GM21737 (cell line): ENCODE measurements at regions not wholly inside any gene's neighbourhood (a gene's known extent, or its start where the extent isn't known, plus 50 kb on each side); places are given as distances from the start of the nearest gene placed in this dataset.

Experiments
- ATAC-seq: cut with Tn5 transposase; IDR thresholded peaks from one replicate; pipeline ENCODE4 v1.9.1; 2021; ENCODE audit warnings: mild to moderate bottlenecking, moderate library complexity; ENCODE audit not compliant: unreplicated experiment

DNA sequence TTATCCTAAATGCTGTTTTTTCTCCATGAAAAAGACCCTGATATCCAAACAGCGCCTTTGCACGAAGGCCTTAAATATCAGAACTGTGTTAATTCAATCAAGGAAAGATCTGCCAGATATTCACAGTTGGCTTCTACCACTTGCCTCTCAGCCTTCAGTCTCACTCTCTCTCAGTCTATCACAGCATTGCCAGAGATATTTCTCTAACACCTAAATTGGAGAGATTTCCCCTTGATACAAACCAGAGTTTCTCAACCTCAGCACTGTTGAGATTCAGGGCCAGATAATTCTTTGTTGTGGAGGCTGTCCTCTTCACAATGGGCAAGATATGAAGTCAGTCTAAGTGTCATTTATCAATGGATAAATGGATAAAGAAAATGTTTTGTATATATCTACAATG, 454.1 kb upstream of the MAF start:
- ATAC-seq, result no peak

DNA sequence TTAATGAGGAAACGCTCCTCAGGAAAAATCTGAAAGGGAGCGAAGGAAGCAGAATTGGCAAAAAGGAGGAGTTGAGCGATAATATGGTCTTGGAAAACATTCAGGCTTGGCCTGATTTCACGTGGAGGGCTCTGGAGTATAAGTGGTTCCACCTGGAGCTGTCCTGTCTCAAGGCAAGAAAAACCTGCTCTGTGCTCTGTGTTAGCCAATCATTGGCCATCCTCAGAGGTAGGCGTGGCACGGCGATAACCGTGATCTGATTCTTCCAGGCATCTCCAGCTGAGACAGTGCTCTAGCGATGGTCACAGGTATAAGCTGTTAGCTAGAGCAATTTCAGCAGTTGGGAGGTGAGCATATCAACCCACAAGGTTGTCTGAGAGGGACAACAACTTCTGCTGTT, 450.5 kb upstream of the MAF start:
- ATAC-seq, result no peak

DNA sequence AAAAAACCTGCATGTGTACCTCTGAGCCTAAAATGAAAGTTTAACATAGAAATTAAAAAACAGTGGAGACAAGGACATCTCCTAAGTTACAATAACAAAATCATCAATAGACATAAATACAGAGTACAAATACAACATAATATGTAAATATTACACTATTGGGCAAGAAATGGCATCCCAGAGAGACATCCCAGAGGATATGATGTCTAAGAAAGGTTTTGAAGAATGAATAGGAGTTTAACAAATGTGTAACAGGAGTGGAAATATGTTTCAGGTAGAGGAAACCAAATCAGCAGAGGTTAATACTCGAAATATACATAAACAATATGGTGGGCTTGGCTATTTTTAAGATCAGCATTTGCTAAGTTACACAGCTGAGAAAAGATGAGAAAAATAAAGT, 447.7 kb upstream of the MAF start:
- no peak for ATAC-seq

DNA sequence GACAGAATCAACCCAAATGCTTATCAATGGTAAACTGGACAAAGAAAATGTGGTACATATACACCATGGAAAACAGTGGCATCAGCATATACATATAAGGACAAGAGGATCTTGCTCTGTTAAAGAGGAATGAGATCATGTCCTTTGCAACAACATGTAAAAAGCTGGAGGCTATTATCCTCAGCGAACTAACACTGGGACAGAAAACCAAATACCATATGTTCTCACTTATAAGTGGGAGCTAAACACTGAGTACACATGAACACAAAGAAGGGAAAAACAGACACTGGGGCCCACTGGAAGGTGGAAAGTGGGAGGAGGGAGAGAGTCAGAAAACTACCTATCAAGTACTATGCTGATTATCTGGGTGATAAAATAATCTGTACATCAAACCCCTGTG, 447.3 kb upstream of the MAF start:
- ATAC-seq, result no peak

DNA sequence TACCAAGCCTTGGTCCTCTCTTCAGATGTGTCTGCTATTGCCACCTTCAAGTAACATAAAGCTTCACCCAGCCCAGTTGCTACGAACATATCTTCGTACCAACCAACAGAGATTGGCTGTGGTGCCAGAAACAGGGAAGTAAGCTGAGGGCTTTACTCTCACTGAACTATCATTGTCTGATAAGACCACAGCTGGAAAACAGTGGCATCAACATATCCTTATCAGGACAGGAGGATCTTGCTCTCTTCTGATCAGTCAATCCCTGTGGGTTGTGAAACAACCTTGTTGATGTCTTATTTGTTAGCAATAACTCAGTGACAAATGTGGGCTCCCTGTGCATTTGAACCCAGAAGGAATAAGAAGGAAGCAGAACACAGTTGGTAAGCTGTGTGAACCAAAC, 446.3 kb upstream of the MAF start:
- no peak for ATAC-seq

DNA sequence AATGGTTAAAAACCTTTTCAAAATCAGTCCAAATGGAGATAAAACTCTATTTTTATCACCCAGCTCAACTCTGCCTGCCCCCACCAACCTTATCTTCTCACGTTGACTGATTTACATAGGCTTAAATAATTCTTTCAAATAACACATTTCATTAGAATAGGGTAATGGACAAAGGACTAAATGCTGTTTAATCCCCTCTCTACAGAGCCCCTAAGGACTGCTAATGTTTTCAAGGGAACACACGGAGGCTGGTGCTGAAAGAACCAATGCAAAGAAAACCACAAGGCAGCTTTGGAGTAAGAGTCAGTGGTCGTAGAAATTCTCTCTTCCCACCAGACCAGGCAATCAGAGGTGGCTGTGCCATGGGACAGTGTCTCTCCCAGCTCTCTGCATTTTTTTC, 445.7 kb upstream of the MAF start:
- ATAC-seq, result no peak

DNA sequence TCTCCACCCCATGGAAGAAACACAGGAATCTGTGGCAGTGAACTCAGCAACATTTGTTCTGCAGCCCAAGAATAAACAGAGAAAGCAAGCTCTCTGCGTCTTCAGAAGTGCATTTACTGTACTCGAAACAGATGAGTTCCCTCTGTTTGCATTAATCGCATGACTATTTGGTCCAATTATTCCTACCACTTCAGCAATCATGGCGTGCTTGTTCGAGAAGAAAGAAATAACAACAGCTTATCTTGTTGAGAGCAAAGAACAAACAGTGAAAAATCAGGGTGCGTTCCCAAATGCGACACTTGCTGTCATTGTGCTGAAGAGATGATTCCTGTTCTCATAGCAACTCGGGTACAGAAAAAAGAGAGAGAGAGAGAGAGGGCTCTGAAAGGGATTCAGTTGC, 445.3 kb upstream of the MAF start:
- ATAC-seq, result no peak

DNA sequence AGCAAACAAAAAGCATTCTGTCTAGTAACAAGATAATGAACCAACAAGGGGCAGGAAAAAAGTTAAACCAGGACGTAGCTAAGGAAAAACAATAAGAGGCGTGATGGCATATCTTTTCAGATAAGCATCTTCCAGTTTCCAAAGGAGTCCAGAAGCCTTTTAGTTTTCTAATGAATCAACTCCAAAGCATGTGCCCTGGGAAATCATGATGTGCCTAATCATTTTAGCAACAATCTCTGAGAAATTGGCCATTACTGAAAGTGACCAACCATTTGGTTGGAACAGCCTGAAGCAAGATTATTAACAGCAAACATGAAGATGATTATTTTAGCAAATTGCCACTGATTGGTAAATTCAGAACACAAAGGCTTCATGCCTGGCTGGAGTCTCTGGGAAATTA, 440.9 kb upstream of the MAF start:
- ATAC-seq, result no peak

DNA sequence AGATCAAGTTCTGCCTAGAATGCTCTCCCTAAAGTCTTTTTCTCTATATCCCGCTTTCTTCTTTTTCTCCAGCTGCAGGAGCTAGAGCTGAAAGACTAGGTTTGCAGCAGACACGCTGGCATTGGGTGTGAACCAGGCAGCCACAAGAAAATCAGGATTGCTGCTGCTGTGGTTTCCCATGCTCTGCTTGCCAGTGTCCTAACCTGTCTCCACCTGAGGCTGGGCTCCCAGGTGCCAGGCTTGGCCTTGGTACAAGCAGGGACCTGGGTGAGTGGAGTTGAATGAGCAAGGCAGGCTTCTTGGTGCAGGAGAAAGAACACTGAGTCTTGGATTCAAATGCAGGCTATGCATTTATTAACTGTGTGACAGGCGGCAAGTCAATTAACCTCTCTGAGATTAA, 440.3 kb upstream of the MAF start:
- no peak for ATAC-seq

DNA sequence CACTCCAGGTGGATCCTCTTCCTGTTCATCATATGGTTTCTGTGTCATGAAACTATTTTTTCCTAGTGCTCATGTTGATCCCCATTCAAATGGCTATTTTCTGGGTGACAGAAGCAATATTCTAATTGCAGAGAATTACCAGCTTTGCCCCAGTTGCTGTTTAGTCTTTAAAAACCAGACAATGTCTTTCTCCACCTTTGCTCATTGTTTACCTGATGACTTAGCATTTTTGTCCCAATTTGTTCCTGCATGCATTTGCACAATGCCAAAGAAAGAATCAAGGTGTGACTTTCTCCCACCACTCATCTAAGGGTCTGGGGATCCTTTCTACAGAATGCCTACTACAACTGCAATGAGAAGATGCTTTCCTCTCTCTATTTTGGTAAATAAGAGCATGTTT, 439.9 kb upstream of the MAF start:
- ATAC-seq, result no peak

DNA sequence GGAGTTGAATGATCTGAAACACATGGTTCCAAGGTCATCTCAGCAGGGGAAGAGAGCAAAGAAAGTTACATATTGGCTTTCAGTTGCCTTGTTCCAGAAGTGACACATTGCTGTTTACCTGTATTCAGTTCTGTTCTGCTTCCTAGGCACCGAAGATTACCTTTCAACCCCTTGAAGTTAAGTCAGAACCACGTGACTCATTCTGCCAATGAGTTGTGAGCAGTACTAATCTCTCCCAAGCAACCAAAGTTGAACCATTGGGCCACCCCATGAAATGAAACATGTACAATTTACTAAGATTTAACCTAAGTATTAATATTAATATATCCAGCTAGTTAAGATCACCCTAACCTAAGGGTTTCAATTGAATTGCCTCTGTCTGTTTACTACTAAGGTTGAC, 439.2 kb upstream of the MAF start:
- ATAC-seq, result no peak

DNA sequence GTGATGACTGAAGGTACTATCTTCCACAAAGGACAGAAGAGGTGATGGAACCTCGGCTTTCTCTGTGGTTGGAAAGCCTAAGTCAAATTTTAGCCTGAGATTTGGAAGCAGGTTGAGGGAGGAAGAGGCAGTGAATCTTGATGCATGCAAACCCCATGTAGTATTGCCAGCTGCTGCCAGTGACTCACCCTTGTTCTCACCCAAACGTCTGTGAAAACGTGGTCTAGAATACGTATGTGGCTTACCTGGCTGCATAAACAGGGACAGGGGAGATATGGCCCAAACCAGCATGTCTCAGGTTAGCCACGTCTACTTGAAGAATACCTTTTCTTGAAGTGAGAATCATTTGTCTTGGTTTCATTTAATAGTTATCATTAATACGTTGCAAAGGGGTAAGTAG, 438.0 kb upstream of the MAF start:
- ATAC-seq, result no peak

DNA sequence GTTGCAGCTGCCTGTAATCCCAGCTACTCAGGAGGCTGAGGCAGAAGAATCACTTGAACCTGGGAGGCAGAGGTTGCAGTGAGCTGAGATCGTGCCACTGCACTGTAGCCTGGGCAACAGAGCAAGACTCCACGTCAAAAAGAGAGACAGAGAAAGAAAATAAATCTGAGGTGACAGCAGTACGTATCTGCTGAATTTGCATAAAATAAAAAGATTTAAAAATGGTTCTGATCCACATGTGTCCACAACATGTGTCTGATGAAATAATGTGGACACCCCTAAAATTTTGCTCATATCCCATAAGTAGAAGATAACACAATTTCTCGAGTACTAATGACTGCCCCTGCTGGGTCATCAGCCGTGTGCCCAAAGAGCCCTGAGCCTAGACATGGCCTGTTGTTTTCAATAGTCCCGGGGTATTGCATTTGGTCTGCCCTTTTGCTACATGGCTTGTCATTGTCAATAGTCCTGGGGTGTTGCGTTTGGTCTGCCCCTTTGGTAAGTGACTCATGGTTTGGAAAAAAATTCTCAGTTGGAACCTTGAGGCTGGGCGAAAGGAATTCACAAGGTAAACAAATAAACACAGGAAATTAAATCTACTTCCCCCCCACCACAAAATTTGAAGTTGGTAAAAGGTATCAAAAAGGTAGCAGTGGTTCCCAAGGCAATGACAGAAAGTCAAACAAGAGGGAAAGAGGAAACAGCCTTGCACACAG, 434.6 kb upstream of the MAF start:
- ATAC-seq, result no peak

DNA sequence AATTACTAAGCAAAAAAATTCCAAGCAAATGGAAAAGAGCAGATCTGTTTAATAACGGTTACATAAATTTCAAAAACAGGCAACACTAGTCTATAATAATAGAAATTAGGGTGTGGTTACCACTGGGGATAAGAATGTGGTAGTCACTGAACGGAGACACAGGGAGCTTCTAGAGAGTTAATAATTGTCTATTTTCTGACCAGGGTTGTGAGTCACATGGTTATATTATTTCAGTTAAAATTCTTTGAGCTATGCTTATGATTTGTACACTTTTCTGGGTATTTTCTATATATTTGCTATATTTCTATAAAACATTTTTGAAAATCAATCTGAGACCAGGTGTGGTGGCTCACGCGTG, 433.9 kb upstream of the MAF start:
- no peak for ATAC-seq

DNA sequence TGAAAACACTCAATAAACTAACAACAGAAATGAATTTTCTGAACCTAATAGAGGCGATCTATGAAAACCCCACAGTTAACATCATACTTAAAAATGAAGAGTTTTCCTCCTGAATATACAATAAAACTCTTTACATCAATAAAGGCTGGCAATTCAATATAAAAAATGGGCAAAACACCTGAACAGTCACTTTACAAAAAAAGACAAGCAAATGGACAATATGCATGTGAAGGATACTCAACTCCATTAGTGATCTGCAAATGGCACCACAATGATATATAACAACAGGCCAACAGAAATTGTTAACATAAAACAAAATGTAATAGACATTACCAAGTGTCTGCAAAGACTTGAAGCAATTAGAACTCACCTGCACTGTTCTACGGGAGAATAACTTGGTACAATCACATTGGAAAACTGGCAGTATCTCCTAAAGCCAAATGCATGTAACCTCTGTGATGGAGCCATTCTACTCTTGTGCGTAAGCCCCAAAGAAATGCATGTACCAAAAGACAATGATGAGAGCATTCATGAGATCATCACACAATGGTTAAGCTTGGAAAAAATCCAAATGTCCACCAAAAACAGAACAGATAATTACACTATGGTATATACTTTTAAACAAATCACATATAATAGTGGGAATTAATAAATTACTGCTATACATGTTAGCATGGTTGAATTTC, 433.4 kb upstream of the MAF start:
- no peak for ATAC-seq

DNA sequence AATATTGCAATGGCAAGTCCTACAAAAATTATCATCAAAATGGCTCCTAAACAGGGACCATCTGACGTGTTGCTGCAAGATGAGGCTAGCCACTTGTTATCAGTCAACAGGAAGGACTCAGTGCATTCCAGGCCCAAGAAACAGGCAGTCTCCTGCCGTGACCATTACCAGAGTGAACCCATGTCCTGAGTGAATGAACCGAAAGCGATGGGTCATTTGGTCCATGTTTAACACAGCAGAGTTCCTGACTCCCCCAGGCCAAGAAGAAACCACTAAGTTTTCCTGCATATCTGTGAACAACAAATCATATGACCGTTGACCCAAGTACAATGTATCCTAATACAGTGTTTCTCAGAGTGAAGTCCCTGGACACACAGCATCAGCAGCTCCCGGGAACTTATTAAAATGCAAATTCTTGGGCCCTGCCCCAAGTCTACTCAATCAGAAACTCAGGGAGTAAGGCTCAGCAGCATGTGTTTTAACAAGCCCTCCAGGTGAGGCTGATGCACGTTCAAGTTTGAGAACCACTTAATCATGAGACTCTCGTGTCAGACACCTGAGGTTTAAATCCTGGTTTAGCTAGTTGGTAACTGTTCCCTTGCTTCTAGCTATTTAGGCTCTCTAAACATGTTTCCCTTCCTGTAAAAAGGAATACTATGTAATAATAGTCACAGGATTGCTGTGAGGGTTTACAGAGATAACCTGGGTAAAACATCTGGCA, 429.4 kb upstream of the MAF start:
- no peak for ATAC-seq

DNA sequence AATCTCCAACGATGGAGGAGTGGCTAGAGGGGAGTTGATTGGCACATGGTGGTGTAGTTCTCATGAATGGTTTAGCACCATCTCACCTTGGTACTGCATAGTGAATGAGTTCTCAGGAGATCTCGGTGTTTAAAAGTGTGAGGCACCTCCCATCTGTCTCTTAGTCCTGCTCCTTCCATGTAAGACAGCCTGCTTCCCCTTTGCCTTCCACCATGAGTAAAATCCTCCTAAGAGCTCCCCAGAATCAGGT, 428.8 kb upstream of the MAF start:
- no peak for ATAC-seq

DNA sequence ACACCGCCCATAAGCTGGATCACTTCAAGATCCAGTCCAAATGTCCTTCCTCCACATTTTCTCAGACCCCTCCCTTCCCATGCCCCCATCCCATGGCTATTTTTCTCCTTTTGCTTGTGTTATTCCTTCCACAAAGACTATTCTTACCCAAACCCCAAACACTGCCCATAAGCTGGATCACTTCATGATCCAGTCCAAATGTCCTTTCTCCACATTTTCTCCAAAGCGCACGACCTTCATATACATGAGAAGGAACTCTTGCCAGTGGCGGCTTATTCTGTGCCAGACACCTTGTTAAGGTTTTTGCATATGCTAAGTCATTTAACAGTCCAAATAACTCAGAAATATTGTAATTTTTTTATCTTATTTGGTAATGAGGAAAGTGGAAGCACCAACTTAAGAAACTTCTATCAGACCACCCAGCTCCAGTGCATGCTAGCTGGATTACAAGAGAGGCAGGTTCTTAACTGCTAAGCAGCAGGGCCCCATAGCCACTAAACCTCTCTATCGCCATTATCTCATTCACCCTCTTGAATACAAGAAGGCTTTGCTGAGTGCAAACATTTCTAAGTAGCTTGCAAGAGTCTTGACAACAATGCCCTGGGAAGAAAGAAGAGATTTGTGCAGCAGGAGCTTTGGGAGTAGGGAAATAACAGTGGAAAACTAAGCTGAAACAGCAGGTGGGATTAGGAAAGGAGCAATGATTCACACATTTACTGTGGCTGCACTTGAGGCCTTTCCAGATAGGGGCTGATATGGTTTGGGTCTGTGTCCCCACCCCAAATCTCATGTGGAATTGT, 428.2 kb upstream of the MAF start:
- ATAC-seq, result no peak

DNA sequence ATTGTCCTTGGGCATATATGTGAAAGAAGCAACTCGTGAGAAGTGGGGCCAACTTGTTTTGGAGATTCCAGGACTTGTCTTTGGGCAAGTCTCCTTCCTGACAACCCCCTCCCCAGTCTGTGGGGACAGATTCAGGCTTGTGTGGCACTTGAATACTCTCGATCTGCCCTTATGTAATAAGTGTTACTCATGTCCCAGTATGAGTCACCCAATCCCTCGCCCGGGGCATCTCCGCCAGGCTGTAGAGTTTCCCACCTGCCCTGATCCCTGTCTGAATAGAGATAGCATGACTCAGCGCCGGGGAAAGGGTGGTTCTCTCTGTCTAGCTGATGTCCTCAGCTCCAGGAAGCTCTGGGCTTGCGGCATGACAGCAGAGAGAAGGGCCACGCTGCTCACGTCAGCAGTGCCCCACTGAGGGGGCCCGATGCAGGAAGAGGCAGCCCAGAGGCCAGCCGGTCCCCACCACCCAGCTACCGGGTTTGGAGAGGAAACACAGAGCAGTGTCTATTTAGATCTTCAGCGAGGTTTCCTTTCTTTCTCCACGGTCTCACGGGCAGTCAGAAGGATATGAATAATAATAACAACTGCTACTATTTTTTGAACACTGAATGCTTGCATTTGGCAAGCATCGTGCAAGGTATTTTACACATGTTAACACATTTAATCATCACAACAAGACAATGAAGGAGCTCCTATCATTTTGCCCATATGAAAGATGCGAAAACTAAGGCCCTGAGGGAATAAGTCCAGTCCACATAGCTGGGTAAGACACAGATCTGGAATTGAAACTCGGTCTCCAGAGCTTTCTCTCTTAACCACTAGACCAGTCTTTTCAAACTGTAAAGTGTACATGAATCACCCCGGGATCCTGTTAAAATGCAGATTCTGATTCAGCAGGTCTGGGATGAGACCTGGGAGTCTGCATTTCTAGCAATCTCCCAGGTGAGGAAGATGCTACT, 426.7 kb upstream of the MAF start:
- ATAC-seq, result peak; percentile 92

DNA sequence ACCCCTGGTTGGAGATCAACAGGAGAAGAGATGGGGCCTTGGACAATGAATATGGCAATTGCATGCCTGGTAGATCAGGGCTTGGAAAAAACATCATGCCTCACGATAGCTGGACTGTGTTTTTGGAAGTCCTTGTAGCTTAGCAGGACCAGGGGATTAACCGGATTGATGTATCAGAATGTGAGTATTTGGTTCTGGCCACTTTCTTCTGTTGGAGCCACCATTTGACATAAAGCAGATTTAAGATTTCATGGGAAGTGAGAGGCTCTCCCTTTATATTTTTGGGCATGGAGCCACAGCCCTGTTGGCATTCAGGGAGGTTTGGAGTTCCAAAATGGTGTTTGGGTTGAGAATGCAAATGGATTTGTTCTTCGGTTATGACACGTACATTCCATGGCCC, 424.7 kb upstream of the MAF start:
- no peak for ATAC-seq

DNA sequence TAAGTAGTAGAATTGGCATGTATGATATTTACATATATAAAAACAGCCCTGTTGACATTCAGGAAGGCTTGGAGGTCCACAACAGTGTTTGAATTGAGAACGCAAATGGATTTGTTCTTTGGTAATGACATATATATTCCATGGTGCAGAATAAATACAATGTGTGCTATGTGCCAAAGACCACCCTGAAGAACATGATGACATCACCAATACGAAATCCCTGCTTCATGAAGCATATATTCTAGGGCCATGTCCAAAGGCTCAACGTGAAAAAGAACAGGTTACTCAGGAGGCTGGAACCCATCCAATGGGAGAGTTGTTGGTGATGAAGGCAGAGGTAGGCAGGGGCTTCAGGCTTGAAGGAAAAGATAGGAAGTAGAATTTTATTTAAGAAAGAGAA, 423.9 kb upstream of the MAF start:
- no peak for ATAC-seq
